ENCODE measurements at regions not wholly inside any gene's neighbourhood (a gene's known extent, or its start where the extent isn't known, plus 50 kb on each side); places are given as distances from the start of the nearest gene placed in this dataset.

- H3K4me3 ChIP-seq (ENCODE audit: low read depth, low read length), result no peak overlapping the region
- no peak for DNase-seq (ENCODE audit: low read depth)
- no peak for TF ChIP-seq CTCF (IDR thresholded peaks at IDR 0.05; ENCODE audit: low read depth, low read length, missing control alignments)
These were observed 1333.5 kb upstream of the CADM2 start for GRCh38 chr3:83625261-83625660.

DNA sequence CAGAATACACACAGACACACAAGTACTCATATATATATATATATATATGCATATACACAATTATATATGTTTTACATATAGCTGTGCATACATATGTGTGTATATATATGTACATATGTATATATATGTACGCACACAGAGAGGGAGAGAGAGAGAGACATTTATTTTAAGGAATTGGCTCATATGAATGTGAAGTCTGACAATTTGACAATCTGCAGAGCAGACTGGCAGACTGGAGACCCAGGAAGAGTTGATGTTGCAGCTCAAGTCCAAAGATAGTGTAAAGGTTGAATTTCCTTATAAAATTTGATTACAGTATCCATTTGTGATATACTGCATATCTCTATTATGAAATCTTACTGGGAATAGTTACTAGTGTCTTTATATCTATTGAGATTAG lies 1330.3 kb upstream of the CADM2 start:
- no peak for DNase-seq (ENCODE audit: low read depth)
- TF ChIP-seq CTCF (IDR thresholded peaks at IDR 0.05; ENCODE audit: low read depth, low read length, missing control alignments), result no peak
- no peak overlapping the region for H3K4me3 ChIP-seq (ENCODE audit: low read depth, low read length)

GRCh38 chr3:83632526-83632925 lies 1326.3 kb upstream of the CADM2 start:
- H3K4me3 ChIP-seq (ENCODE audit: low read depth, low read length), result no peak overlapping the region
- no peak for TF ChIP-seq CTCF (IDR thresholded peaks at IDR 0.05; ENCODE audit: low read depth, low read length, missing control alignments)
- no peak for DNase-seq (ENCODE audit: low read depth)

DNA sequence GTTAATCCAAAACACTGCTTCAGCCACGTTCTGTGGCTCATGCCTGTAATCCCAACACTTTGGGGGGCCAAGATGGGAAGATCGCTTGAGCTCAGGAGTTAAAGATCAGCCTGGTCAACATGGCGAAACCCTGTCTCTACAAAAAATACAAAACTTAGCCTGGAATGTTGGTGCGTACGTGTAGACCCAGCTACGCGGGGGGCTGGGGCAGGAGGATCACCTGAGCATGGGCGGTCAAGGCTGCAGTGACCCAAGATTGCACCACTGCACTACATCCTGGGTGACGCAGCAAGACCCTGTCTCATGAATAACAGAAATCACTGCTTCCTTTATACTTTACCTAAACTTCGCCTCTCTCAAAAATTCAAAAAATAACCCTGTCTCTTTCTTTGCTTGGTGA lies 1325.0 kb upstream of the CADM2 start:
- no peak for DNase-seq (ENCODE audit: low read depth)
- no peak for TF ChIP-seq CTCF (IDR thresholded peaks at IDR 0.05; ENCODE audit: low read depth, low read length, missing control alignments)
- no peak overlapping the region for H3K4me3 ChIP-seq (ENCODE audit: low read depth, low read length)

GRCh38 chr3:83649692-83650091 lies 1309.1 kb upstream of the CADM2 start:
- H3K4me3 ChIP-seq (ENCODE audit: low read depth, low read length), result no peak overlapping the region
- DNase-seq (ENCODE audit: low read depth), result no peak
- TF ChIP-seq CTCF (IDR thresholded peaks at IDR 0.05; ENCODE audit: low read depth, low read length, missing control alignments), result no peak

DNA sequence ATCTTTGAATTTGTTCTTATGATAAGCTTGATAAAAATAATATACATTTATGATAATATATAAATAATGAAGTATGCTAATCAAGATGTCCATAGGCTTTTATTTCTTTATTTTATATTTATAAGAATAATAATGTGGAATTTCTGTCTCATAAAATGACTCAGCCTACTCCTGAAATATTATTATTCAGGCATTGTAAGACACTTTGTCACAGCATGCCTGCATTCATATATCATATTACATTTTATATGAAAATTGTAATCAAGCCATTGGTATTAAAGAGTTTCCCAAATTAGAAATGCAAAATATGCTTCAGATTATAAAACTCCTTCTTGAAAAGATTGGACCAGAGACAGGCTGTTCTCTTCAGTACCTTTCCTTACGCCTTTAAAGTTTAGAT lies 1303.7 kb upstream of the CADM2 start:
- no peak overlapping the region for H3K4me3 ChIP-seq (ENCODE audit: low read depth, low read length)
- no peak for TF ChIP-seq CTCF (IDR thresholded peaks at IDR 0.05; ENCODE audit: low read depth, low read length, missing control alignments)
- no peak for DNase-seq (ENCODE audit: low read depth)

- no peak for DNase-seq (ENCODE audit: low read depth)
- no peak overlapping the region for H3K4me3 ChIP-seq (ENCODE audit: low read depth, low read length)
- TF ChIP-seq CTCF (IDR thresholded peaks at IDR 0.05; ENCODE audit: low read depth, low read length, missing control alignments), result no peak
These were observed 1296.3 kb upstream of the CADM2 start for GRCh38 chr3:83662381-83662960.

All from GM12864 (cell line).